GM19463 (cell line): ENCODE measurements at regions not wholly inside any gene's neighbourhood (a gene's known extent, or its start where the extent isn't known, plus 50 kb on each side); places are given as distances from the start of the nearest gene placed in this dataset.
"Not testable (repeated sequence)": the region's sequence is repeated elsewhere in the genome, so short reads cannot be mapped to it uniquely, and the experiment has no call there.

Source experiments
- ATAC-seq: cut with Tn5 transposase; IDR thresholded peaks from one replicate; pipeline ENCODE4 v1.9.1; 2021; ENCODE audit warnings: mild to moderate bottlenecking, moderate library complexity; ENCODE audit not compliant: unreplicated experiment

DNA sequence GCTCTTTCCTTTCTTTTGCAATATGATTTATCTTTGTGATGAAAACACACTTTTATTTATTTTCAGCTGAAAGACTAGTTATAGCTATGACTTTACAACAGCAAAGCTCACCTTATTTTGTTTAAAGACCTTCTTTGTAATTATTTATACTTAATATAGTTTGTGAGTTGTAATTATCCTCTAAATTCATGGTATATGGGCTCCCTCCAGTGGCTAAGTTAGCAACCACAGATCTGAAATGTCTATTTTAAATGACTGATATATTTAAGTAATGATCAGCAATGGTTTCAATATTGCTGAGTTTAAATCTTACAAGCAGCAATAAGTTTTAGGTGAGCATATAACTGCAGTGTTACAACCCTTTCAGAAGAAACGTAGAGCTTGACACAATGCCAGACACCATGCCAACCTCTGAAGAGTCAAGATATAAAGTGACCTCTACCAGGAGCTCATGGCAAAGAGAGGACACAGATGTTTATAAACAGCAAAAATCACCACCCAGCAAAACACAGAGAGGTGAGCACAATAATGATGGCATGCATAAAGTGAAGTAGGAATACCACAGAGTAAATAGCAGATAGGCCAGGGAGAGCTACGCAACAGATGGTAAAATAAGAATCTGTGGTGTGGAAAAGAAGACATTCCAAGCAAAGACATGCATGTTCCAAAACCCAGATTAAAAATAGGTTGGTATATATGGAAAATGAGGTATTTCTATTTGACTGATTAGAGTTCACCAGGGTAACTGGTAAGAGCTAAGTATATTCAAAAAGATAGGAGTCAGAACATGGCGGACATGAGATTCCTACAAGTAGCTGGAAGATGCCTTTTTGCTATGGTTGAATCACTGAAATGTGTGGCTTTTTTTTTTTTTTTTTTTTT lies 143.7 kb upstream of the ZNF385D start:
- ATAC-seq: no peak

DNA sequence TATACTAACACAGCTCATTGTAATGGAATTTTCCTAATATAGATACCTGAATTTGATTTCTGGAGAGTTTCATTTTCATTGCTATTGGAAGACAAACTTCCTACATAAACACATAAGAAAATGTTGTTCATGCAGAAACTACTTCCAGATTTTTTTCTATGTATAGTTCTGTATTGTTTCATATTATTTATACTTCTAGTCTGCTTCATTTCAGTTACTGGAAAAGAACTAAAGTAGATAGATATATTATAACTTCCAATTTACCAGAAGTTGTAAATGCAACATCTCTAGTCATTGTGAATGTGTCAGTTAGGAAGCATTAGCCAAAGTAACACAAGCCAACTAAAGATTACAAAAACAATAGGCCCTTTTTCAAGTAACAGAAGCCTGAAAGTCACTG lies 147.3 kb upstream of the ZNF385D start:
- ATAC-seq: no peak

GRCh38 chr3:21901484-21901883 lies 150.5 kb upstream of the ZNF385D start:
- no peak for ATAC-seq

DNA sequence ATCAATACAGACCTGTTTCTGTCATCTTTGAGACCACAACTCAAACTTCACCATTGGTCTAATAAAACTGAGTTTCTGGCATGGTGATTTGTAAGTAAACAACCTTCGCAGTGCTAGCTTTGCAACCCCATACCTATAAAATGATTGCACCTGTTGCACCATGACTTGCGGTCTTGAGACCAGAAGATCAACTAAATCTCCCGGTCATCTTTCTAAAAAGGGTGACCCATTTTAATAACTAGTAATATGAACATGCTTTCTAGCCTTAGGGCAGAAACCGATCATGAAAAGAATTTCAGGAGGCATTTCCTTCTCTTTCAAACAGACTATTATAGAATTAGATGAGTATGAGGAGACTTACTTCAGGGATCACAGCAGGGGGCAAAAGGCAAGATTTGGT lies 151.9 kb upstream of the ZNF385D start:
- no peak for ATAC-seq

DNA sequence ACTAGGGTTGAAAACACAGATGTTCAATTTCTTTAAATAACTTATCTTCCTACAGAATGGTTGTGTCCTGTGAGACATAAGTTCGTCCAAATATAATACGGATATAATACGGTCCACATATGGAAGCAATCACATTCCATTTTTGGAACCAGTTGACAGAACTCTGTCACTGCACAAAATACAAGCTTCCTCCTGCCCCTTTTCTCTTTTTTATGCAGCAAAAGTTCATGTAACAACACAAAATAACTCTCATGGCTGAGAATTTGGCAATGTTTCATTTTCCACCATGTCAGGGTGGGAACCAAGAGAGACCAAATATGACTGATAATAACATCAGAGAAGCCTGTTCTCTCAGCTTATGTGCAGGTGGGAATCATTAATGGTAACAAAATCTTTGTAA lies 158.1 kb upstream of the ZNF385D start:
- no peak for ATAC-seq

DNA sequence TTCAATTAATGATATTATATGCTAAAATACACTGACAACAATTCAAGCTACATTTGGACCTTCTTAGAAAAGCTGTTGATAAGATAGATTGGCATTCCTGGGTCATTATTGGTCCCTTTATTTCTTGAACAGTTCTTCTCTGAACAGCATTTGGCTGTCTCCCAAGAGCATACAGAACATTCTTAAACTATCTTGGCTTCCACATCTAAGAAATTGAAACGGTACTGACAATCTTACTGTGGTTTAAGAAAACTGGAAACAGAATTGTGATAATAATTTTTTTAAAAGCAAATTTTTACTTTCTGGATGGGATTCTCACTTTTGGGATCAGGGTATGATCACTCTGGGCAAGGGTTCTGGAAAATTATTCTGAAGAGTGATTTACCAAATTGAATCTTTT lies 161.7 kb upstream of the ZNF385D start:
- no peak for ATAC-seq

GRCh38 chr3:21913791-21914190 lies 162.8 kb upstream of the ZNF385D start:
- ATAC-seq: no peak

- no peak for ATAC-seq
These were observed 163.4 kb upstream of the ZNF385D start for GRCh38 chr3:21914451-21914850.

GRCh38 chr3:21919383-21919782 lies 168.4 kb upstream of the ZNF385D start:
- ATAC-seq: no peak

DNA sequence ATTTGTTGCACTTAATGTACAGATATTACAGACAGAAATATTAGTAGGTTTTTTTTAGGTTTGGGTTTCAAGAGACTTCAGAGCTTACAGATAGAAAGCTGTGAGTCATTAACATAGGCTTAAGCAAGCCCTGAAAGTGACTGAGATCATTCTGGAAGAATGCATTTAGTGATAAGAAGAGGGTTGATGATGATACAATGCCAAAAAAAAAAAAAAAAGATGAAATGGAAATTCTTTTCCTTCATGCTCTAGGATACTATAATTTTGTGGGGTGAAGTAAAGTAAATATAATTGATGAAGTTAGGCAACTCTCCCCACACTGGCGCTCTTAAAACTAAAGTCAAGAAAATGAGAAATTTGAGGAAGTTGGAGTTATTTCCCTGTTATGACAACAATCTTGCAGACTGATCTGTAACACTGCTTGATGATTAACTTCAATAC lies 169.4 kb upstream of the ZNF385D start:
- ATAC-seq: no peak

DNA sequence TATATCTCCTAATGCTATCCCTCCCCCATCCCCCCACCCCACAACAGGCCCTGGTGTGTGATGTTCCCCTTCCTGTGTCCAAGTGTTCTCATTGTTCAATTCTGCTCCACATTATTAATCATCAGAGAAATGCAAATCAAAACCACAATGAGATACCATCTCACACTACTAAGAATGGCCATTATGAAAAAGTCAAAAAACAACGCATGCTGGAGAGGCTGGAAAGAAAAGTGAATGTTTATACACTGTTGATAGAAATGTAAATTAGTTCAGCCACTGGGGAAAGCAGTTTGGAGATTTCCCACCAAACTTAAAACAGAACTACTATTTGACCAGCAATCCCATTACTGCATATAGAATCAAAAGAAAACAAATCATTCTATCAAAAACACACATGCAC lies 172.1 kb upstream of the ZNF385D start:
- ATAC-seq: not testable (repeated sequence)

- no peak for ATAC-seq
These were observed 176.3 kb upstream of the ZNF385D start for GRCh38 chr3:21927261-21927660.

DNA sequence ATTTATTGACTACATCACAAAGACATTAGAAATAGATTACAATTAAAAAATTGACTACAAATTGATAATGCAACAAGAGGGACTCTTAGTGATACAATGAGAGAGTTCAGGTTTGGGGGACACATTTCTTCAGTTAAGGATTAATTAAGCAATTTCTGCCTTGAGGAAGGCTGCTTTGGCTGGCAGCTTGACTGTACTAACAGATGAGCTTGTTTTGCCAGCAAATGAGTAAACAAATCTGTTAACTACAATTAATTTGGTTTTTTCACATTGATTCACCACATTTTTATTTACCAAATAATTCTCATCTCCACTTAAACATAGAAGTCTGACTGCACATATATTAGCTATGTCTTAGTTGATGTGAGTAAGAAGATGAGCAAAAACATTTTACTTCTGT lies 183.6 kb upstream of the ZNF385D start:
- ATAC-seq: no peak

- ATAC-seq: no peak
These were observed 185.2 kb upstream of the ZNF385D start for GRCh38 chr3:21936207-21936606.

GRCh38 chr3:21938267-21938681 lies 187.3 kb upstream of the ZNF385D start:
- ATAC-seq: no peak

- ATAC-seq: no peak
These were observed 191.3 kb upstream of the ZNF385D start for GRCh38 chr3:21942328-21942727.

DNA sequence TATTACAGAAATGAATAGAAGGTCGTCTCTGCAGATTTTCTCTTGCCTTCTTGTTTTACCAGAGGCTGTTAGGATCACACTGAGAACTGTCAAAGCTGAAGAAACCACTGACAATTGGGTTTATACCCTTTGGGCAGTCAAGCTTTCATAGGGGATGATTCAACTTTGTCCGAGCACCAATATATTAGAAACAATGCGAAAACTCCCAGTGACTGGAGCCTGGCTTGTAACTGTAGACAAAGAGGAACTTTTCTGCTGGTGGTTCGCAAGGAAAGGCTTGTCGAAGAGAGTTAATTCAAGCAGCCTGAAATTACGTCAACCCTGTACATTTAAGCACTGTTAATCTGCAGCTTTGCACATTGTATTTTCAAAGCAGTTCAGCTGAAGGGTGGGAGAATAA lies 193.2 kb upstream of the ZNF385D start:
- ATAC-seq: no peak

DNA sequence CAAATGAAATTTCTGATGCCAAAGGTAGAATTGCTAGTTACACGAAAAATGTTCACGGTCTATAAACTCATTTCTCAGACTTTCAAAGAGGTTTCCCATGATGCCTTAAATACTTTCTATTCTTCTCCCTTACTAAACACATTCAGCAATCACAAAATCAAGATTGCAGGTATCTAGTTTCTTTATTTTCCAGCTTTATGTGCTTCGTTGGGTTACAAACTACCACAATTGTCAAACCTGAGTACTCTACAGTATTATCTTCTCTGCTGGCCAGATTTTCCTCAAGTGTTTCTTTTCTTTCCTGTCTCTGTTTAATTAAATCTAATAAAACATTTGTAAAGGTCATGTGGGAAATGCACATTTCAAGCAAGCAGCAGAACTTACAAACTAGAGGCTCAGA lies 201.8 kb upstream of the ZNF385D start:
- ATAC-seq: no peak

GRCh38 chr3:21954709-21955108 lies 203.7 kb upstream of the ZNF385D start:
- ATAC-seq: no peak

DNA sequence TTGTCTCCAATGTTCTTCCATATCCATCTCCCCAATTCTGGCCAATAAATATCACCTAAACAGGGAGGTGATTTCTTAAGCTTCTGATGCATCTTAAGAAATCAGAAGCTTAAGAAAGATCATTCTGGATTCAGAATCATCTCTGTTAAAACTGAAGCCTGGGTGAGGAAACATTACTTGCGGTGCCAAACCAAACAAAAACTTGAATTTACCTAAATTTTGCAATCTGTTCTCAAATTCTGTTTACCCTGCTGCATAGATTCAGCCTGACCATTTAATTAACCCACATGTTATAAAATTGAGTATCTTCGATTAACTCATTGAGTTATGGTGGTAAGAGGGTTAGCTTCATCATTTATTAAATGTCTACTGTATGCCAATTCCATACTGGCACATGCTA lies 204.4 kb upstream of the ZNF385D start:
- ATAC-seq: no peak

DNA sequence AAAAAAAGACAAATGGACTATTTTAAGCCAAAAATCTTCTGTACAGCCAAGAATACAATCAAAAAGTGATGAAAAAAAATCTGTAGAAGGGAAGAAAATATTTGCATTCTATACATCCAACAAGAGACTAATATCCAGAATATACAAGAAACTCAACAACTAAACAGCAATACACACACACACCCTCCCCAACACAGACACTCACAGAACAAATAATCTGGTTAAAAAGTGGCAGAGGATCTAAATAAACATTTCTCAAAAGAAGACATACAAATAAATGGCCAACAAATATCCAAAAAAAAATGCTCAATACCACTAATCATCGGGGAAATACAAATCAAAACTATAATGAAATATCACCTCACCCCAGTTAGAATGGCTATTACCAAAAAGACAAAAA lies 209.0 kb upstream of the ZNF385D start:
- no peak for ATAC-seq

- ATAC-seq: no peak
These were observed 211.4 kb upstream of the ZNF385D start for GRCh38 chr3:21962456-21962855.

DNA sequence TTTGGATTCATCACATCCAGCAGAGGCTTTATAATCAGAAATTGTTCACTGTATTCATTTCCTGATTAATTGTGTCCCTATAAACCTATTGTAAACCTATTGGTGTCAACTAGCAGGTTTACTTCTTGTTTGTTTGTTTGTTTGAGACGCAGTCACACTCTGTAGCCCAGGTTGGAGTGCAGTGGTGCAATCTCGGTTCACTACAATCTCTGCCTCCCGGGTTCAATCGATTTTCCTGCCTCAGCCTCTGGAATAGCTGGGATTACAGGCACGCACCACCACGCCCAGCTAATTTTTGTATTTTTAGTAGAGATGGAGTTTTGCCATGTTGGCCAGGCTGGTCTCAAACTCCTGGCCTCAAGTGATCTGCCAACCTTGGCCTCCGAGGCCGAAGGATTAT lies 215.4 kb upstream of the ZNF385D start:
- not testable (repeated sequence) for ATAC-seq
